ENCODE measurements at regions not wholly inside any gene's neighbourhood (a gene's known extent, or its start where the extent isn't known, plus 50 kb on each side); places are given as distances from the start of the nearest gene placed in this dataset.

- TF ChIP-seq, protein P1, sequence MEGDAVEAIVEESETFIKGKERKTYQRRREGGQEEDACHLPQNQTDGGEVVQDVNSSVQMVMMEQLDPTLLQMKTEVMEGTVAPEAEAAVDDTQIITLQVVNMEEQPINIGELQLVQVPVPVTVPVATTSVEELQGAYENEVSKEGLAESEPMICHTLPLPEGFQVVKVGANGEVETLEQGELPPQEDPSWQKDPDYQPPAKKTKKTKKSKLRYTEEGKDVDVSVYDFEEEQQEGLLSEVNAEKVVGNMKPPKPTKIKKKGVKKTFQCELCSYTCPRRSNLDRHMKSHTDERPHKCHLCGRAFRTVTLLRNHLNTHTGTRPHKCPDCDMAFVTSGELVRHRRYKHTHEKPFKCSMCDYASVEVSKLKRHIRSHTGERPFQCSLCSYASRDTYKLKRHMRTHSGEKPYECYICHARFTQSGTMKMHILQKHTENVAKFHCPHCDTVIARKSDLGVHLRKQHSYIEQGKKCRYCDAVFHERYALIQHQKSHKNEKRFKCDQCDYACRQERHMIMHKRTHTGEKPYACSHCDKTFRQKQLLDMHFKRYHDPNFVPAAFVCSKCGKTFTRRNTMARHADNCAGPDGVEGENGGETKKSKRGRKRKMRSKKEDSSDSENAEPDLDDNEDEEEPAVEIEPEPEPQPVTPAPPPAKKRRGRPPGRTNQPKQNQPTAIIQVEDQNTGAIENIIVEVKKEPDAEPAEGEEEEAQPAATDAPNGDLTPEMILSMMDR (IDR thresholded peaks at IDR 0.05; ENCODE audit: low read depth, low read length) = no peak
- no peak for TF ChIP-seq EZH2phosphoT487 (IDR thresholded peaks at IDR 0.05; ENCODE audit: low read depth)
- no peaks in the 10 kb centered on the region for H3K9me3 ChIP-seq (ENCODE audit: insufficient read depth, low read length)
- H3K36me3 ChIP-seq (replicated peaks; ENCODE audit: low read depth, low read length) = no peaks in the 10 kb centered on the region
- no peak overlapping the region for H3K4me2 ChIP-seq (ENCODE audit: low read length)
- no peak overlapping the region for H3K9ac ChIP-seq (ENCODE audit: low read length)
- H3K79me2 ChIP-seq (ENCODE audit: low read length) = no peaks in the 10 kb centered on the region
- no peak overlapping the region for H3K4me3 ChIP-seq (ENCODE audit: low read length)
- H3K27ac ChIP-seq (ENCODE audit: low read length) = no peak overlapping the region
- H3K27me3 ChIP-seq (ENCODE audit: low read depth, low read length) = peaks cover 5% of the 10 kb centered on the region; the same call in 1 of the 2 replicates
- no peaks in the 10 kb centered on the region for H4K20me1 ChIP-seq (ENCODE audit: insufficient read depth, low read length)
- no peaks in the 10 kb centered on the region for H3K4me1 ChIP-seq (ENCODE audit: low read length)
- no peak overlapping the region for H2AFZ ChIP-seq (ENCODE audit: low read depth, low read length)
These were observed 60.6 kb upstream of the HS6ST1 start for GRCh38 chr2:128379021-128380015.

GRCh38 chr2:128380061-128380889, 61.6 kb upstream of the HS6ST1 start:
- TF ChIP-seq, protein P1 (IDR thresholded peaks at IDR 0.05; ENCODE audit: low read depth, low read length) = no peak
- TF ChIP-seq EZH2phosphoT487 (IDR thresholded peaks at IDR 0.05; ENCODE audit: low read depth) = no peak
- H3K9ac ChIP-seq (ENCODE audit: low read length) = no peak overlapping the region

DNA sequence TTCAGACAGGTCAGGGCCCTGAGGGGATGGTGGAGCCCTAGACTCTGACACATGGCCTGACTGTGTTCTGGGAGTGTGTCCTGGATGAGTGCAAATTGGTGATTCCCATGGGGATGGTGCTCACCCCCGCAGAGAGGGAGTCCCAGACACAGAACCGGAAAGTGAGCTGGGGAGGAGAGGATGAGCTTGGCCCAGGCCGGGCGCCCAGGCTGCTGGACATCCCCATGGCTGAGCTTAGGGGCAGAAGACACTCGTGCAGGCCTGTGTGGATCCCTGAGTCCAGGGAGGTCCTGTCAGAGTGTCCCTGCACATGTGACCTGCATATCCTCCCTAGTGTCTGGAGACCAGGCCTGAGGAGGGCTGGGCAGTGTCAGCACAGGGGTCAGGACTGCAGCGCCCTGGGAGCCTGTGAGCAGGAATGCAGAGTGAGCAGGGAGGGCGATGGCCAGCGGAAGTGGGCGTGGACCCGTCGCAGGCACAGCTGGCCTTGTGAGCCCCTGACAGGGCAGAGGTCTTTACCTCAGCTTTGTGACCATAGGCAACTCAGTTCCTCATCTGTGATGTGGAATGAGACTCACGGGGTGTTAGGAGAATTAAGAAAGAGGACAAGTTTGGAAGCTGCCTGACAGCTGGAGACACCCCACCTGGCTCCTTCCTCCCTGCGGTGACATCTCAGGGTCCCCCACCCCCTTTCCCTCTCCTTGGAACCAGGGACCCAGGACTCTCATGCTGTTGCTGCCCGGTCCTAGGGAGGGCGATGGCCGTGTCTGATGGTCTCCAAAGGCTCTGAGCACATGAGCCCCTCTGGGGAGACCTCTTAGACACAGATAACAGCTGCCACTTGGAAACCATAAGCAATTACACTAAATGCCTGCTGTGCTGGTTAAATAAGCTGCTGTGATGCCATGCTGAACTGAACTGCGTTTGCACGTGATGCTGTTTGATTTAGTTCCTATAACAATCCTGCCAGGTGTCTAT, 62.6 kb upstream of the HS6ST1 start:
- no peak overlapping the region for H2AFZ ChIP-seq (ENCODE audit: low read depth, low read length)
- TF ChIP-seq, protein P1 (IDR thresholded peaks at IDR 0.05; ENCODE audit: low read depth, low read length) = no peak
- no peak for TF ChIP-seq EZH2phosphoT487 (IDR thresholded peaks at IDR 0.05; ENCODE audit: low read depth)
- H3K9ac ChIP-seq (ENCODE audit: low read length) = no peak overlapping the region
- H3K27ac ChIP-seq (ENCODE audit: low read length) = no peak overlapping the region
- H3K79me2 ChIP-seq (ENCODE audit: low read length) = no peaks in the 10 kb centered on the region
- no peaks in the 10 kb centered on the region for H3K9me3 ChIP-seq (ENCODE audit: insufficient read depth, low read length)
- H3K36me3 ChIP-seq (replicated peaks; ENCODE audit: low read depth, low read length) = no peaks in the 10 kb centered on the region
- H3K4me1 ChIP-seq (ENCODE audit: low read length) = no peaks in the 10 kb centered on the region
- no peak overlapping the region for H3K4me2 ChIP-seq (ENCODE audit: low read length)
- H3K4me3 ChIP-seq (ENCODE audit: low read length) = no peak overlapping the region
- H4K20me1 ChIP-seq (ENCODE audit: insufficient read depth, low read length) = no peaks in the 10 kb centered on the region
- peaks cover 5% of the 10 kb centered on the region; the same call in 1 of the 2 replicates for H3K27me3 ChIP-seq (ENCODE audit: low read depth, low read length)

More at GRCh38 chr2:128380061-128380889, 61.6 kb upstream of the HS6ST1 start:
- Histone ChIP-seq H3K79me2 (ENCODE audit: low read length) (no peaks in the 10 kb centered on the region), H3K27ac (ENCODE audit: low read length) (no peak overlapping the region), H2AFZ (ENCODE audit: low read depth, low read length) (no peak overlapping the region), H4K20me1 (ENCODE audit: insufficient read depth, low read length) (no peaks in the 10 kb centered on the region), H3K4me2 (ENCODE audit: low read length) (no peak overlapping the region), H3K4me3 (ENCODE audit: low read length) (no peak overlapping the region), H3K4me1 (ENCODE audit: low read length) (no peaks in the 10 kb centered on the region), H3K27me3 (ENCODE audit: low read depth, low read length) (peaks cover 5% of the 10 kb centered on the region; the same call in 1 of the 2 replicates), H3K36me3 (replicated peaks; ENCODE audit: low read depth, low read length) (no peaks in the 10 kb centered on the region), H3K9me3 (ENCODE audit: insufficient read depth, low read length) (no peaks in the 10 kb centered on the region)
